ENCODE measurements at regions not wholly inside any gene's neighbourhood (a gene's known extent, or its start where the extent isn't known, plus 50 kb on each side); places are given as distances from the start of the nearest gene placed in this dataset.

- H3K9me3 ChIP-seq (ENCODE audit: control insufficient read depth, insufficient read depth, low read length): no peaks in the 10 kb centered on the region
- H3K4me2 ChIP-seq (ENCODE audit: low read length): no peak overlapping the region
- no peaks in the 10 kb centered on the region for H3K79me2 ChIP-seq (ENCODE audit: control insufficient read depth, low read length)
- H3K27ac ChIP-seq (ENCODE audit: low read depth, low read length): no peak overlapping the region
- no peaks in the 10 kb centered on the region for H4K20me1 ChIP-seq (ENCODE audit: control insufficient read depth, insufficient read depth, low read depth, low read length)
- no peaks in the 10 kb centered on the region for H3K27me3 ChIP-seq (ENCODE audit: control insufficient read depth, low read length)
- TF ChIP-seq CTCF (IDR thresholded peaks at IDR 0.05; ENCODE audit: low read depth, low read length, poor library complexity, severe bottlenecking): no peak
- H3K4me3 ChIP-seq (ENCODE audit: low read length): no peak overlapping the region
- H3K9me2 ChIP-seq (replicated peaks; ENCODE audit: control insufficient read depth, low read length): no peaks in the 10 kb centered on the region
- H3F3A ChIP-seq (ENCODE audit: control insufficient read depth, insufficient read depth): no peaks in the 10 kb centered on the region
- H3K4me1 ChIP-seq (ENCODE audit: control insufficient read depth, low read length): no peaks in the 10 kb centered on the region
- H3K36me3 ChIP-seq (ENCODE audit: control insufficient read depth, low read length): no peaks in the 10 kb centered on the region
Observed at GRCh38 chr13:37364007-37364406, 234.6 kb downstream of the POSTN start.

- Histone ChIP-seq H3K4me3 (ENCODE audit: low read length) (no peak overlapping the region), H3K27me3 (ENCODE audit: control insufficient read depth, low read length) (no peaks in the 10 kb centered on the region), H3K27ac (ENCODE audit: low read depth, low read length) (no peak overlapping the region), H3K9me3 (ENCODE audit: control insufficient read depth, insufficient read depth, low read length) (no peaks in the 10 kb centered on the region), H3K9me2 (replicated peaks; ENCODE audit: control insufficient read depth, low read length) (no peaks in the 10 kb centered on the region), H3F3A (ENCODE audit: control insufficient read depth, insufficient read depth) (no peaks in the 10 kb centered on the region), H3K79me2 (ENCODE audit: control insufficient read depth, low read length) (no peaks in the 10 kb centered on the region), H3K36me3 (ENCODE audit: control insufficient read depth, low read length) (no peaks in the 10 kb centered on the region), H3K4me2 (ENCODE audit: low read length) (no peak overlapping the region), H4K20me1 (ENCODE audit: control insufficient read depth, insufficient read depth, low read depth, low read length) (no peaks in the 10 kb centered on the region), H3K4me1 (ENCODE audit: control insufficient read depth, low read length) (no peaks in the 10 kb centered on the region)
- TF ChIP-seq CTCF (IDR thresholded peaks at IDR 0.05; ENCODE audit: low read depth, low read length, poor library complexity, severe bottlenecking): no peak
- TF ChIP-seq EZH2phosphoT487 (IDR thresholded peaks at IDR 0.05; ENCODE audit: borderline replicate concordance, low read length): no peak
Observed at GRCh38 chr13:37361608-37362007, 237.0 kb downstream of the POSTN start.

- no peaks in the 10 kb centered on the region for H3K79me2 ChIP-seq (ENCODE audit: control insufficient read depth, low read length)
- no peaks in the 10 kb centered on the region for H3F3A ChIP-seq (ENCODE audit: control insufficient read depth, insufficient read depth)
- H3K27ac ChIP-seq (ENCODE audit: low read depth, low read length): no peak overlapping the region
- H4K20me1 ChIP-seq (ENCODE audit: control insufficient read depth, insufficient read depth, low read depth, low read length): no peaks in the 10 kb centered on the region
- no peaks in the 10 kb centered on the region for H3K9me3 ChIP-seq (ENCODE audit: control insufficient read depth, insufficient read depth, low read length)
- no peak overlapping the region for H3K4me2 ChIP-seq (ENCODE audit: low read length)
- no peaks in the 10 kb centered on the region for H3K4me1 ChIP-seq (ENCODE audit: control insufficient read depth, low read length)
- H3K36me3 ChIP-seq (ENCODE audit: control insufficient read depth, low read length): no peaks in the 10 kb centered on the region
- H3K27me3 ChIP-seq (ENCODE audit: control insufficient read depth, low read length): no peaks in the 10 kb centered on the region
- no peak overlapping the region for H3K4me3 ChIP-seq (ENCODE audit: low read length)
- H3K9me2 ChIP-seq (replicated peaks; ENCODE audit: control insufficient read depth, low read length): no peaks in the 10 kb centered on the region
- TF ChIP-seq EZH2phosphoT487 (IDR thresholded peaks at IDR 0.05; ENCODE audit: borderline replicate concordance, low read length): no peak
- TF ChIP-seq CTCF (IDR thresholded peaks at IDR 0.05; ENCODE audit: low read depth, low read length, poor library complexity, severe bottlenecking): no peak
Observed at GRCh38 chr13:37360556-37360955, 238.0 kb downstream of the POSTN start.

- Histone ChIP-seq H3K4me3 (ENCODE audit: low read length) (no peak overlapping the region), H3F3A (ENCODE audit: control insufficient read depth, insufficient read depth) (no peaks in the 10 kb centered on the region), H4K20me1 (ENCODE audit: control insufficient read depth, insufficient read depth, low read depth, low read length) (no peaks in the 10 kb centered on the region), H3K79me2 (ENCODE audit: control insufficient read depth, low read length) (no peaks in the 10 kb centered on the region), H3K27me3 (ENCODE audit: control insufficient read depth, low read length) (no peaks in the 10 kb centered on the region), H3K9me2 (replicated peaks; ENCODE audit: control insufficient read depth, low read length) (no peaks in the 10 kb centered on the region), H3K4me2 (ENCODE audit: low read length) (no peak overlapping the region), H3K27ac (ENCODE audit: low read depth, low read length) (no peak overlapping the region), H3K9me3 (ENCODE audit: control insufficient read depth, insufficient read depth, low read length) (no peaks in the 10 kb centered on the region), H3K4me1 (ENCODE audit: control insufficient read depth, low read length) (no peaks in the 10 kb centered on the region), H3K36me3 (ENCODE audit: control insufficient read depth, low read length) (no peaks in the 10 kb centered on the region)
- TF ChIP-seq EZH2phosphoT487 (IDR thresholded peaks at IDR 0.05; ENCODE audit: borderline replicate concordance, low read length): no peak
Observed at GRCh38 chr13:37357548-37357947, 241.0 kb downstream of the POSTN start.

Data from DOHH2 (cell line).